Smooth muscle cell (in vitro differentiated cells): ENCODE measurements at regions not wholly inside any gene's neighbourhood (a gene's known extent, or its start where the extent isn't known, plus 50 kb on each side); places are given as distances from the start of the nearest gene placed in this dataset.

Experiments used
- DNase-seq: peaks from one replicate; lab custom pipeline; 2025; ENCODE audit not compliant: unreplicated experiment; lab: John Stamatoyannopoulos, UW
- H2AFZ ChIP-seq: fragments of 200-600 bp; sonication (generic); 2 replicates; pipeline ENCODE4 v1.6.0; 2016; ENCODE audit warnings: antibody characterized with exemption, low read depth, mild to moderate bottlenecking
- H3F3A ChIP-seq: fragments of 200-600 bp; sonication (generic); 2 replicates; pipeline ENCODE4 v1.6.0; 2017; ENCODE audit warnings: antibody characterized with exemption, low read depth
- H3K27ac ChIP-seq: fragments of 200-600 bp; sonication (generic); 2 replicates; pipeline ENCODE4 v1.5.1; 2016; ENCODE audit warnings: low read depth, mild to moderate bottlenecking
- H3K27me3 ChIP-seq: fragments of 200-600 bp; sonication (generic); 2 replicates; pipeline ENCODE4 v1.6.1; 2016; ENCODE audit warnings: low read depth, mild to moderate bottlenecking
- H3K36me3 ChIP-seq: fragments of 200-600 bp; sonication (generic); 2 replicates; pipeline ENCODE4 v1.5.1; 2016; ENCODE audit warnings: low read depth
- H3K4me1 ChIP-seq: fragments of 200-600 bp; sonication (generic); 2 replicates; pipeline ENCODE4 v1.5.1; 2016; ENCODE audit warnings: low read depth
- H3K4me2 ChIP-seq: fragments of 200-600 bp; sonication (generic); 2 replicates; pipeline ENCODE4 v1.6.0; 2016; ENCODE audit warnings: mild to moderate bottlenecking
- H3K4me3 ChIP-seq: fragments of 200-600 bp; sonication (generic); 2 replicates; pipeline ENCODE4 v1.5.1; 2016; ENCODE audit warnings: mild to moderate bottlenecking
- H3K79me2 ChIP-seq: fragments of 200-600 bp; sonication (generic); 2 replicates; pipeline ENCODE4 v1.6.0; 2016; ENCODE audit warnings: low read depth, mild to moderate bottlenecking
- H3K9ac ChIP-seq: fragments of 200-600 bp; sonication (generic); 2 replicates; pipeline ENCODE4 v1.6.0; 2016; ENCODE audit warnings: low read depth
- H3K9me3 ChIP-seq: fragments of 200-600 bp; sonication (generic); replicated peaks from 2 replicates; pipeline ENCODE4 v1.5.1; 2016; ENCODE audit warnings: low read depth
- H4K20me1 ChIP-seq: fragments of 200-600 bp; sonication (generic); 2 replicates; pipeline ENCODE4 v1.6.0; 2016; ENCODE audit warnings: low read depth
- WGBS: methylation state at CpG from one replicate; pipeline ENCODE4 v1.1.7; 2016; ENCODE audit warnings: low lambda C conversion rate; 5-methylcytosine and 5-hydroxymethylcytosine counted together
- TF ChIP-seq, protein P1 (sequence below): fragments of 200-600 bp; sonication (generic); IDR thresholded peaks from 2 replicates; pipeline ENCODE4 v1.5.1; 2017; ENCODE audit warnings: borderline replicate concordance, mild to moderate bottlenecking, antibody characterized with exemption; ENCODE audit not compliant: insufficient read depth, poor library complexity, severe bottlenecking

DNA sequence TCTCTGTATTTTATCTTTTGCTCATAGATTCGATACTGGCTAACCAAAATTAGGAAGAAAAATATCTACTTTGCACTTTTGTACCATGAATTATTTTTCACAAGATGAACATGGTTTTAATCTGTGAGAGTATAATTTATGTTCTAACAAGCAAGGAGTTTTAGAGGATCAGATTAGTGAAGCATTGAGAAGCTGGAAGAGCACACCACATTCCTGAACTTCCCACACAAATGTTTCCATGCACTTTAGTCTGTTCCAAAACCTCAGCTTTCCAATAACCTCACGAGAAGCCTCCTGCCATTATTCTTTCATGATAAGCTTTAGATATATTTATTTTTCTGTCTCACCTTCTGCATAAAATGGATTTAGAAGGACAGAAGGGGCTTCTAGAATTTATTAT lies 98.7 kb upstream of the MPDZ start:
- Histone ChIP-seq H3K79me2 (no peaks in the 10 kb centered on the region), H3K27ac (no peak overlapping the region), H3K36me3 (no peaks in the 10 kb centered on the region), H3K4me1 (no peaks in the 10 kb centered on the region), H3K4me3 (no peak overlapping the region), H3K9me3 (no peaks in the 10 kb centered on the region), H3K9ac (no peak overlapping the region), H3F3A (no peaks in the 10 kb centered on the region), H3K4me2 (peak overlapping the region; percentile 29), H3K27me3 (no peaks in the 10 kb centered on the region), H4K20me1 (no peaks in the 10 kb centered on the region), H2AFZ (no peak overlapping the region)
- 56% methylated on average over 2 of the region's 2 CpGs for WGBS
- TF ChIP-seq, protein P1, sequence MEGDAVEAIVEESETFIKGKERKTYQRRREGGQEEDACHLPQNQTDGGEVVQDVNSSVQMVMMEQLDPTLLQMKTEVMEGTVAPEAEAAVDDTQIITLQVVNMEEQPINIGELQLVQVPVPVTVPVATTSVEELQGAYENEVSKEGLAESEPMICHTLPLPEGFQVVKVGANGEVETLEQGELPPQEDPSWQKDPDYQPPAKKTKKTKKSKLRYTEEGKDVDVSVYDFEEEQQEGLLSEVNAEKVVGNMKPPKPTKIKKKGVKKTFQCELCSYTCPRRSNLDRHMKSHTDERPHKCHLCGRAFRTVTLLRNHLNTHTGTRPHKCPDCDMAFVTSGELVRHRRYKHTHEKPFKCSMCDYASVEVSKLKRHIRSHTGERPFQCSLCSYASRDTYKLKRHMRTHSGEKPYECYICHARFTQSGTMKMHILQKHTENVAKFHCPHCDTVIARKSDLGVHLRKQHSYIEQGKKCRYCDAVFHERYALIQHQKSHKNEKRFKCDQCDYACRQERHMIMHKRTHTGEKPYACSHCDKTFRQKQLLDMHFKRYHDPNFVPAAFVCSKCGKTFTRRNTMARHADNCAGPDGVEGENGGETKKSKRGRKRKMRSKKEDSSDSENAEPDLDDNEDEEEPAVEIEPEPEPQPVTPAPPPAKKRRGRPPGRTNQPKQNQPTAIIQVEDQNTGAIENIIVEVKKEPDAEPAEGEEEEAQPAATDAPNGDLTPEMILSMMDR: no peak
- DNase-seq: no peak

GRCh38 chr9:13377171-13377925 lies 97.9 kb upstream of the MPDZ start:
- WGBS: 72% methylated on average over 3 of the region's 3 CpGs
- no peak for DNase-seq
- Histone ChIP-seq H3K9ac (no peak overlapping the region), H3F3A (no peaks in the 10 kb centered on the region), H3K27me3 (no peaks in the 10 kb centered on the region), H3K27ac (no peak overlapping the region), H3K79me2 (no peaks in the 10 kb centered on the region), H3K4me1 (no peaks in the 10 kb centered on the region), H3K36me3 (no peaks in the 10 kb centered on the region), H3K4me3 (no peak overlapping the region), H2AFZ (no peak overlapping the region), H3K4me2 (no peak overlapping the region), H3K9me3 (no peaks in the 10 kb centered on the region), H4K20me1 (no peaks in the 10 kb centered on the region)
- TF ChIP-seq, protein P1: no peak

DNA sequence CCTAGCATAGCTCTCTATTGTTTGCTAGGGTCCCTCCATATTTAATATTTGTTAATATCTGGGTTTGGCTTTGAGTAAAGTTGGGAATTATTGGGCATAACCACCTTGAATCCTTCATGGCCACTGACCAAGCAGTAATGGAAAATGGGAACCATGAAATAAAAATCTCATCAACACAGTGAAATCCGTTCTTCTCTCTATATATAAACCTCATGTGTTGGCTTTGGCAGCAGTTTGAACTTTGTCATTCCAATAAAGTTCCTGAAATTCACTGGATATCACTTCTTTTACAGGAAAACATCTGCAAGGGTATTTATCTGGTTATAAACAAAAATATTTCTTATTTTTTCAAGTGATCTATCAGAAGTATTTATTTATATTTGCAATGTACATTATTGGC lies 93.0 kb upstream of the MPDZ start:
- Histone ChIP-seq H3K79me2 (no peaks in the 10 kb centered on the region), H4K20me1 (no peaks in the 10 kb centered on the region), H3K27me3 (no peaks in the 10 kb centered on the region), H3K9me3 (no peaks in the 10 kb centered on the region), H3K4me1 (peaks cover 3% of the 10 kb centered on the region), H3K9ac (no peak overlapping the region), H3K36me3 (no peaks in the 10 kb centered on the region), H3K27ac (no peak overlapping the region), H3F3A (no peaks in the 10 kb centered on the region), H3K4me2 (no peak overlapping the region), H3K4me3 (no peak overlapping the region), H2AFZ (no peak overlapping the region)
- WGBS: 96% methylated on average over 1 of the region's 1 CpG
- TF ChIP-seq, protein P1: no peak
- no peak for DNase-seq

DNA sequence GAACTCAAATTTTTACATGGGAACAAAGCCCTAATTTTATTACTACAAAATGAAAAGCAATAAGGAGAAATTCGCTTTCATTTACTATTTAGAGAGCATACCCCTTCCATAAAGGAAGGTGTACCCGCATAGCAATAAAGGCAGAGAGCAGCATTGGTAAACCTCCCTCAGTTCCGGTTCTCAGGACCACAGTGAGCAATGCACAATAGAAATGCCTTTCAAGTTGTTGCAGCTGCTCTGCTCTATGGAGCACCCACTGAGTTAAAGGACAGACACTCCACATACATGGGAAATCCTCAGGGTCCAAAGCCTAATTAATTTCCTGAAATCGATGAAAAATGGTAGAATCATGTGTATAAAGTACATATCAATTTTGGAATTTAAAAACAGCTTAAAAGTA lies 89.9 kb upstream of the MPDZ start:
- no peak overlapping the region for H3K4me2 ChIP-seq
- no peaks in the 10 kb centered on the region for H3K79me2 ChIP-seq
- WGBS: 83% methylated on average over 4 of the region's 4 CpGs
- no peaks in the 10 kb centered on the region for H3K27me3 ChIP-seq
- H3K9me3 ChIP-seq: no peaks in the 10 kb centered on the region
- H3K27ac ChIP-seq: no peak overlapping the region
- H3K4me1 ChIP-seq: peaks cover 3% of the 10 kb centered on the region
- H3F3A ChIP-seq: no peaks in the 10 kb centered on the region
- H3K36me3 ChIP-seq: no peaks in the 10 kb centered on the region
- H3K4me3 ChIP-seq: no peak overlapping the region
- no peak overlapping the region for H2AFZ ChIP-seq
- no peak overlapping the region for H3K9ac ChIP-seq
- no peak for DNase-seq
- H4K20me1 ChIP-seq: no peaks in the 10 kb centered on the region
- TF ChIP-seq, protein P1: no peak
